Ectodermal cell (in vitro differentiated cells): ENCODE measurements at regions not wholly inside any gene's neighbourhood (a gene's known extent, or its start where the extent isn't known, plus 50 kb on each side); places are given as distances from the start of the nearest gene placed in this dataset.

Experiments
- H3K27ac ChIP-seq: 2 replicates; pipeline ENCODE4 v1.7.0; 2013; ENCODE audit warnings: mild to moderate bottlenecking, low read depth, low read length; ENCODE audit not compliant: insufficient read depth, poor library complexity, severe bottlenecking
- H3K27me3 ChIP-seq: 2 replicates; pipeline ENCODE4 v1.7.0; 2013; ENCODE audit warnings: mild to moderate bottlenecking, low read length; ENCODE audit not compliant: insufficient read depth, control insufficient read depth, poor library complexity, severe bottlenecking
- H3K36me3 ChIP-seq: one replicate; pipeline ENCODE4 v1.7.0; 2013; ENCODE audit warnings: low read length; ENCODE audit not compliant: control insufficient read depth, insufficient read depth
- H3K4me1 ChIP-seq: one replicate; pipeline ENCODE4 v1.7.0; 2013; ENCODE audit warnings: low read length; ENCODE audit not compliant: control insufficient read depth, insufficient read depth
- H3K4me3 ChIP-seq: 2 replicates; pipeline ENCODE4 v1.7.0; 2013; ENCODE audit warnings: low read depth, low read length, control low read depth; ENCODE audit not compliant: insufficient read depth
- H3K9me3 ChIP-seq: 2 replicates; pipeline ENCODE4 v1.7.0; 2013; ENCODE audit warnings: mild to moderate bottlenecking, low read length, moderate library complexity; ENCODE audit not compliant: control insufficient read depth
- WGBS, 2 experiments: methylation state at CpG; one replicate each; pipeline ENCODE4 v1.1.7; 2013; ENCODE audit warnings: missing lambda C conversion rate in 2 of 2; 5-methylcytosine and 5-hydroxymethylcytosine counted together

- H3K4me3 ChIP-seq = no peak overlapping the region
- no peaks in the 10 kb centered on the region for H3K36me3 ChIP-seq
- H3K27ac ChIP-seq = no peak overlapping the region
- WGBS, 2 experiments = 85 to 90% methylated on average over 5 to 6 of the region's 7 CpGs
- no peaks in the 10 kb centered on the region for H3K27me3 ChIP-seq
- H3K4me1 ChIP-seq = no peaks in the 10 kb centered on the region
- H3K9me3 ChIP-seq = no peaks in the 10 kb centered on the region
These were observed 303.0 kb downstream of the ICOS start for GRCh38 chr2:204239411-204240165.

- Histone ChIP-seq H3K27ac (no peak overlapping the region), H3K9me3 (no peaks in the 10 kb centered on the region), H3K36me3 (no peaks in the 10 kb centered on the region), H3K4me1 (no peaks in the 10 kb centered on the region), H3K27me3 (no peaks in the 10 kb centered on the region), H3K4me3 (no peak overlapping the region)
- 89 to 94% methylated on average over 1 to 2 of the region's 2 CpGs for WGBS, 2 experiments
These were observed 304.3 kb upstream of the PARD3B start for GRCh38 chr2:204240961-204241360.

- no peaks in the 10 kb centered on the region for H3K4me1 ChIP-seq
- no peak overlapping the region for H3K27ac ChIP-seq
- H3K4me3 ChIP-seq = no peak overlapping the region
- H3K9me3 ChIP-seq = no peaks in the 10 kb centered on the region
- no peaks in the 10 kb centered on the region for H3K27me3 ChIP-seq
- no peaks in the 10 kb centered on the region for H3K36me3 ChIP-seq
- WGBS, 2 experiments = 93 to 94% methylated on average over 3 of the region's 3 CpGs
These were observed 295.8 kb upstream of the PARD3B start for GRCh38 chr2:204249437-204249836.

- Histone ChIP-seq H3K9me3 (no peaks in the 10 kb centered on the region), H3K4me1 (no peaks in the 10 kb centered on the region), H3K27ac (no peak overlapping the region), H3K27me3 (no peaks in the 10 kb centered on the region), H3K4me3 (no peak overlapping the region), H3K36me3 (no peaks in the 10 kb centered on the region)
- WGBS, 2 experiments = 93% methylated on average over 2 of the region's 2 CpGs; no CpG with 5 or more reads in 1 of the 2 experiments
These were observed 294.6 kb upstream of the PARD3B start for GRCh38 chr2:204250692-204251091.

GRCh38 chr2:204251158-204251997, 293.9 kb upstream of the PARD3B start:
- Histone ChIP-seq H3K4me1 (peaks cover 5% of the 10 kb centered on the region), H3K4me3 (no peak overlapping the region), H3K9me3 (no peaks in the 10 kb centered on the region), H3K36me3 (no peaks in the 10 kb centered on the region), H3K27me3 (no peaks in the 10 kb centered on the region), H3K27ac (no peak overlapping the region)
- 93 to 95% methylated on average over 11 of the region's 11 CpGs for WGBS, 2 experiments

GRCh38 chr2:204251998-204252376, 293.3 kb upstream of the PARD3B start:
- Histone ChIP-seq H3K27ac (no peak overlapping the region), H3K27me3 (no peaks in the 10 kb centered on the region), H3K4me1 (peaks cover 6% of the 10 kb centered on the region), H3K9me3 (no peaks in the 10 kb centered on the region), H3K36me3 (no peaks in the 10 kb centered on the region), H3K4me3 (no peak overlapping the region)
- 84 to 86% methylated on average over 11 of the region's 11 CpGs for WGBS, 2 experiments

GRCh38 chr2:204255071-204255470, 290.2 kb upstream of the PARD3B start:
- H3K27ac ChIP-seq = no peak overlapping the region
- H3K4me1 ChIP-seq = peaks cover 23% of the 10 kb centered on the region
- H3K27me3 ChIP-seq = no peaks in the 10 kb centered on the region
- H3K36me3 ChIP-seq = no peaks in the 10 kb centered on the region
- no peaks in the 10 kb centered on the region for H3K9me3 ChIP-seq
- H3K4me3 ChIP-seq = no peak overlapping the region
- WGBS, 2 experiments = 93 to 95% methylated on average over 5 of the region's 5 CpGs

- WGBS, 2 experiments = 81 to 91% methylated on average over 2 of the region's 2 CpGs
- H3K27me3 ChIP-seq = no peaks in the 10 kb centered on the region
- H3K27ac ChIP-seq = no peak overlapping the region
- H3K4me3 ChIP-seq = no peak overlapping the region
- no peaks in the 10 kb centered on the region for H3K36me3 ChIP-seq
- H3K4me1 ChIP-seq = peaks cover 27% of the 10 kb centered on the region
- no peaks in the 10 kb centered on the region for H3K9me3 ChIP-seq
These were observed 289.7 kb upstream of the PARD3B start for GRCh38 chr2:204255526-204255925.

GRCh38 chr2:204257781-204258180, 287.5 kb upstream of the PARD3B start:
- H3K4me1 ChIP-seq = peaks cover 39% of the 10 kb centered on the region
- WGBS, 2 experiments = 95 to 96% methylated on average over 5 of the region's 5 CpGs
- no peaks in the 10 kb centered on the region for H3K36me3 ChIP-seq
- H3K27ac ChIP-seq = no peak overlapping the region
- H3K27me3 ChIP-seq = no peaks in the 10 kb centered on the region
- no peaks in the 10 kb centered on the region for H3K9me3 ChIP-seq
- H3K4me3 ChIP-seq = no peak overlapping the region

GRCh38 chr2:204258890-204259289, 286.4 kb upstream of the PARD3B start:
- H3K4me1 ChIP-seq = peaks cover 39% of the 10 kb centered on the region
- H3K27me3 ChIP-seq = no peaks in the 10 kb centered on the region
- no peak overlapping the region for H3K27ac ChIP-seq
- H3K36me3 ChIP-seq = no peaks in the 10 kb centered on the region
- no peaks in the 10 kb centered on the region for H3K9me3 ChIP-seq
- H3K4me3 ChIP-seq = no peak overlapping the region
